CD4-positive, alpha-beta T cell treated with Interleukin-4 for 4 hours (primary cell): ENCODE measurements at regions not wholly inside any gene's neighbourhood (a gene's known extent, or its start where the extent isn't known, plus 50 kb on each side); places are given as distances from the start of the nearest gene placed in this dataset.
"Not testable (repeated sequence)": the region's sequence is repeated elsewhere in the genome, so short reads cannot be mapped to it uniquely, and the experiment has no call there.

Experiments used
- DNase-seq: peaks from one replicate; pipeline ENCODE4 v3.0.0-alpha.2; 2020

GRCh38 chr14:48193893-48194292 is 518.5 kb upstream of the MDGA2 start:
- DNase-seq, result no peak

GRCh38 chr14:48149624-48150023 is 474.2 kb upstream of the MDGA2 start:
- DNase-seq, result not testable (repeated sequence)

GRCh38 chr14:48140804-48141203 is 465.4 kb upstream of the MDGA2 start:
- DNase-seq, result no peak

- no peak for DNase-seq
Measured at GRCh38 chr14:48129472-48129871, 454.1 kb upstream of the MDGA2 start.

GRCh38 chr14:48127674-48128073 is 452.3 kb upstream of the MDGA2 start:
- DNase-seq, result no peak

- no peak for DNase-seq
Measured at GRCh38 chr14:48125654-48126053, 450.2 kb upstream of the MDGA2 start.

GRCh38 chr14:48113713-48114112 is 438.3 kb upstream of the MDGA2 start:
- no peak for DNase-seq

- DNase-seq, result no peak
Measured at GRCh38 chr14:48111151-48111550, 435.7 kb upstream of the MDGA2 start.

- no peak for DNase-seq
Measured at GRCh38 chr14:48107646-48108045, 432.2 kb upstream of the MDGA2 start.

GRCh38 chr14:48096897-48097296 is 421.5 kb upstream of the MDGA2 start:
- no peak for DNase-seq

GRCh38 chr14:48086516-48086915 is 411.1 kb upstream of the MDGA2 start:
- DNase-seq, result no peak

GRCh38 chr14:48075487-48075886 is 400.1 kb upstream of the MDGA2 start:
- no peak for DNase-seq

- DNase-seq, result no peak
Measured at GRCh38 chr14:48052973-48053372, 377.6 kb upstream of the MDGA2 start.

- no peak for DNase-seq
Measured at GRCh38 chr14:48035836-48036235, 360.4 kb upstream of the MDGA2 start.

- no peak for DNase-seq
Measured at GRCh38 chr14:48027115-48027514, 351.7 kb upstream of the MDGA2 start.

GRCh38 chr14:48023881-48024280 is 348.5 kb upstream of the MDGA2 start:
- no peak for DNase-seq

GRCh38 chr14:48011484-48011883 is 336.1 kb upstream of the MDGA2 start:
- not testable (repeated sequence) for DNase-seq

GRCh38 chr14:48008646-48009045 is 333.2 kb upstream of the MDGA2 start:
- DNase-seq, result no peak

- no peak for DNase-seq
Measured at GRCh38 chr14:48005986-48006385, 330.6 kb upstream of the MDGA2 start.

- no peak for DNase-seq
Measured at GRCh38 chr14:47993883-47994282, 318.5 kb upstream of the MDGA2 start.

- DNase-seq, result no peak
Measured at GRCh38 chr14:47988175-47988574, 312.8 kb upstream of the MDGA2 start.

- DNase-seq, result no peak
Measured at GRCh38 chr14:47978871-47979270, 303.5 kb upstream of the MDGA2 start.

- no peak for DNase-seq
Measured at GRCh38 chr14:47976139-47976538, 300.7 kb upstream of the MDGA2 start.

GRCh38 chr14:47966076-47966810 is 290.8 kb upstream of the MDGA2 start:
- DNase-seq, result no peak

GRCh38 chr14:47961634-47962033 is 286.2 kb upstream of the MDGA2 start:
- no peak for DNase-seq
